ENCODE measurements at regions not wholly inside any gene's neighbourhood (a gene's known extent, or its start where the extent isn't known, plus 50 kb on each side); places are given as distances from the start of the nearest gene placed in this dataset.

- Histone ChIP-seq H3K36me3 (ENCODE audit: insufficient read depth, low read length, poor library complexity, severe bottlenecking) (no peaks in the 10 kb centered on the region), H3K9me3 (ENCODE audit: low read depth, low read length, poor library complexity, severe bottlenecking) (no peaks in the 10 kb centered on the region), H3K27me3 (replicated peaks; ENCODE audit: insufficient read depth, low read depth, low read length, poor library complexity) (no peaks in the 10 kb centered on the region), H3K4me3 (ENCODE audit: low read depth, low read length, poor library complexity, severe bottlenecking) (no peak overlapping the region), H3K4me1 (ENCODE audit: insufficient read depth, low read length, poor library complexity, severe bottlenecking) (peaks cover 16% of the 10 kb centered on the region), H3K27ac (ENCODE audit: low read depth, low read length, poor library complexity, severe bottlenecking) (no peak overlapping the region)
- BruUV-seq (replicated peaks): no TSS peak
- ChIA-PET CTCF (no interaction called here), POLR2A (ENCODE audit: low non-redundant PET) (no interaction called here)
- no peak for DNase-seq (ENCODE audit: low spot score)
- TF ChIP-seq EZH2 (IDR thresholded peaks at IDR 0.05; ENCODE audit: borderline replicate concordance, low read depth, low read length, poor library complexity, severe bottlenecking): no peak
- TF ChIP-seq, protein P1, sequence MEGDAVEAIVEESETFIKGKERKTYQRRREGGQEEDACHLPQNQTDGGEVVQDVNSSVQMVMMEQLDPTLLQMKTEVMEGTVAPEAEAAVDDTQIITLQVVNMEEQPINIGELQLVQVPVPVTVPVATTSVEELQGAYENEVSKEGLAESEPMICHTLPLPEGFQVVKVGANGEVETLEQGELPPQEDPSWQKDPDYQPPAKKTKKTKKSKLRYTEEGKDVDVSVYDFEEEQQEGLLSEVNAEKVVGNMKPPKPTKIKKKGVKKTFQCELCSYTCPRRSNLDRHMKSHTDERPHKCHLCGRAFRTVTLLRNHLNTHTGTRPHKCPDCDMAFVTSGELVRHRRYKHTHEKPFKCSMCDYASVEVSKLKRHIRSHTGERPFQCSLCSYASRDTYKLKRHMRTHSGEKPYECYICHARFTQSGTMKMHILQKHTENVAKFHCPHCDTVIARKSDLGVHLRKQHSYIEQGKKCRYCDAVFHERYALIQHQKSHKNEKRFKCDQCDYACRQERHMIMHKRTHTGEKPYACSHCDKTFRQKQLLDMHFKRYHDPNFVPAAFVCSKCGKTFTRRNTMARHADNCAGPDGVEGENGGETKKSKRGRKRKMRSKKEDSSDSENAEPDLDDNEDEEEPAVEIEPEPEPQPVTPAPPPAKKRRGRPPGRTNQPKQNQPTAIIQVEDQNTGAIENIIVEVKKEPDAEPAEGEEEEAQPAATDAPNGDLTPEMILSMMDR (conservative IDR thresholded peaks at IDR 0.05; ENCODE audit: low read depth, low read length): no peak
- intact Hi-C loops (cut with micrococcal nuclease; ENCODE audit: unreplicated experiment): no loop called here
Observed at GRCh38 chr10:78281627-78282026, 248.0 kb downstream of the RPS24 start.

DNA sequence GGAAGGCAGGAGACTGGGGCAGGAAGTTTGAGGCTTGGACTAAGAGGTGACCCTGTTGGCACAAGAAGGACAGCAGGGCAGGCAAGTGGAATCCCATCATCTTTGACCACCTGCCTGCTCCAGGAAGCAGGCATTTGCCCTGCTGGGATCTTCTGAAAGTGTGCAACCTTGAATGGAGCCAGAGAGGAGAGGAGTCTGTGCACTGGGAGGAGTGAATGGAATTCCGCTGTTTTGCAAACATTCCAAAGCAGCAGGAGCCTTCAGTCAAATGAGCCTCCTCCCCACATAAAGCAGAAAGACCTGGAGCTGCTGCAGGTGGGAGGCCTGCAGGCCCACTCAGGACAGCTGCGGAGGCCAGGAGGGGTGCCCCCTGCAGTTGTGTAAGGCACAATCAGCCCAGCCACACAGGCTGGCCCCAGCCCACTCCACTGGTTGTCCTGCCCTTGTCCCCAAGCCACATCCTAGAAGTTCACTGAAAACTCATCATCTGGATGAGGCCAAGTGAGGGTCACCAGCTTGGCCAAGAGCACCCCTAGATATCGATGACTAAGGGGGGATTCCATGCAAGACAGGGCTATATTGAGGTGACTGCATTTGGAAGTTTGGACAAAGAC, 249.5 kb downstream of the RPS24 start:
- Histone ChIP-seq H3K4me1 (ENCODE audit: insufficient read depth, low read length, poor library complexity, severe bottlenecking) (peaks cover 16% of the 10 kb centered on the region), H3K9me3 (ENCODE audit: low read depth, low read length, poor library complexity, severe bottlenecking) (no peaks in the 10 kb centered on the region), H3K36me3 (ENCODE audit: insufficient read depth, low read length, poor library complexity, severe bottlenecking) (no peaks in the 10 kb centered on the region), H3K27ac (ENCODE audit: low read depth, low read length, poor library complexity, severe bottlenecking) (no peak overlapping the region), H3K27me3 (replicated peaks; ENCODE audit: insufficient read depth, low read depth, low read length, poor library complexity) (no peaks in the 10 kb centered on the region), H3K4me3 (ENCODE audit: low read depth, low read length, poor library complexity, severe bottlenecking) (no peak overlapping the region)
- TF ChIP-seq EZH2 (IDR thresholded peaks at IDR 0.05; ENCODE audit: borderline replicate concordance, low read depth, low read length, poor library complexity, severe bottlenecking): no peak
- TF ChIP-seq, protein P1 (conservative IDR thresholded peaks at IDR 0.05; ENCODE audit: low read depth, low read length): no peak
- no peak for DNase-seq (ENCODE audit: low spot score)
- CTCF ChIA-PET: no interaction called here
- intact Hi-C loops (cut with micrococcal nuclease; ENCODE audit: unreplicated experiment): no loop called here
- no TSS peak for BruUV-seq (replicated peaks)
- POLR2A ChIA-PET (ENCODE audit: low non-redundant PET): no interaction called here

DNA sequence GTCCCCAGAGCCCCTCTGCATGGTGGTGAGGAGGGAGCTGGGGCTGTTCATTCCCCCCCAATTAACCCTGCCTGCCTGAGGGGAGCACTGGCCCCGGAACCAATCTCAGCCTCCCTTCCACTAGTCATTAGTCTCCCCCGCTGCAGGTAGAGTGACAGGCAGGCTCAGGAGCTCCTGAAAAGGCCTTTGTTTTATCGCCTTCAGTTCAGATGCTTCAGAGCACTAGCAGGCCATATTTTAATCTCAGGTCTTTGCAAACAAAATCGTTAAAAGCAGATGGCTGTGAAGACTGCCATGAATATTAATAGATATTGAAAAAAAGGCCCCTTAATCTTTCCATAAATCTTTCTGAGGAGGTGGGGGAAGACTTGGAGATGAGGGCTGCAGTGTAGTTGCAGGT, 250.7 kb downstream of the RPS24 start:
- intact Hi-C loops (cut with micrococcal nuclease; ENCODE audit: unreplicated experiment): no loop called here
- Histone ChIP-seq H3K27ac (ENCODE audit: low read depth, low read length, poor library complexity, severe bottlenecking) (no peak overlapping the region), H3K4me1 (ENCODE audit: insufficient read depth, low read length, poor library complexity, severe bottlenecking) (peaks cover 16% of the 10 kb centered on the region), H3K9me3 (ENCODE audit: low read depth, low read length, poor library complexity, severe bottlenecking) (no peaks in the 10 kb centered on the region), H3K27me3 (replicated peaks; ENCODE audit: insufficient read depth, low read depth, low read length, poor library complexity) (no peaks in the 10 kb centered on the region), H3K36me3 (ENCODE audit: insufficient read depth, low read length, poor library complexity, severe bottlenecking) (no peaks in the 10 kb centered on the region), H3K4me3 (ENCODE audit: low read depth, low read length, poor library complexity, severe bottlenecking) (no peak overlapping the region)
- POLR2A ChIA-PET (ENCODE audit: low non-redundant PET): no interaction called here
- TF ChIP-seq, protein P1 (conservative IDR thresholded peaks at IDR 0.05; ENCODE audit: low read depth, low read length): no peak
- TF ChIP-seq EZH2 (IDR thresholded peaks at IDR 0.05; ENCODE audit: borderline replicate concordance, low read depth, low read length, poor library complexity, severe bottlenecking): no peak
- CTCF ChIA-PET: no interaction called here
- no peak for DNase-seq (ENCODE audit: low spot score)
- BruUV-seq (replicated peaks): no TSS peak
